IMR-90 (cell line): ENCODE measurements at regions not wholly inside any gene's neighbourhood (a gene's known extent, or its start where the extent isn't known, plus 50 kb on each side); places are given as distances from the start of the nearest gene placed in this dataset.

ENCODE experiments used
- FOS ChIP-seq: fragments of 150-350 bp; IDR thresholded peaks from 2 replicates; pipeline ENCODE4 v1.6.1; 2016; ENCODE audit warnings: low read depth, low read length
- RCOR1 ChIP-seq: IDR thresholded peaks from 2 replicates; pipeline ENCODE4 v1.6.1; 2012; ENCODE audit warnings: mild to moderate bottlenecking, low read length, improper control_type of control experiment; ENCODE audit not compliant: insufficient replicate concordance

DNA sequence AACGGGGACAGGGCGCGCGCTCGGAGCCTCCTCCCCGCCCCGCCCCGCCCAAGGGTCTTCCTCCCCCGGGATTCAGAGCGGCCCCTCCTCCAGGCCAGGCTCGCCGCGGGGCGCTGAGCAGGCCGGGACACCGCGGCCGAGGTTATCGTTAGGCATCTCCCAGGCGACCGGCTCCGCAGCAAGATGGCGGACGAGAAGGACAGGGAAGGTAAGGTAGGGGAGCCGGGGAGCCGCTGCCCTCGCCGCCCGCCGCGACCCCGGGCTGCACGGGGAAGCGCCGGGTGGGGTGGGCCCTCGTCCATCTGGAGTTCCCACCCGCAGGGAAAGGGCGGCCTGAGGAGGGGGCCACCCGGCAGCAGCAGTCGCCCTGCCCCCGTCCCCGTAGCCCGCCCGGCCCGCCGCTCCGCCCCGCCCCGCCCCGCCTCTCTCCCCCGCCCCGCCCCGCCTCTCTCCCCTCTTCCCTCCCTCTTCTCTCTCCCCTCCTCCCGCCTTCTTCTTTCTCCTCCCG is 105.9 kb upstream of the HNRNPU start:
- no peak for TF ChIP-seq RCOR1
- no peak for TF ChIP-seq FOS
